ENCODE measurements at regions not wholly inside any gene's neighbourhood (a gene's known extent, or its start where the extent isn't known, plus 50 kb on each side); places are given as distances from the start of the nearest gene placed in this dataset.

DNA sequence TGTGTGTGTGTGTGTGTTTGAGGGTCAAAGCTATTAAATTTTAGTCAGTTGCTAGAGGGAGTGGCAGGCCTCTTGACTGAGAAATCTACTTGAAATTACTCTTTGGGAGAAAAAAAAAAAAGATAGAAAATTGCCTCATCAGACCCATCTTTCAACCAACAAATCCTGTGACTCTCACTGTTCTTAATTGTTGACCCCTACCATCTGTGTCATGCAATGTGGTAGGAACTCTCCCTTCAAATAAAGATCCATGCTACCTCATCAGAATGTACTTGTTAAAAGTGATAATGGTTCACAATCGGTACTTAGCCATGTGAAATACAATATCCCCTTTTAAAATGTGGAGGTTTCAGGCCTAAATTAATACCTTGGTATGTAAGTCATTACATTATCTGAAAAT lies 670.8 kb upstream of the FANCL start:
- DNase-seq (ENCODE audit: low read depth in 6 of 9, low spot score in 9 of 9), result no peak
- Histone ChIP-seq H3K27ac (ENCODE audit: low read depth in 1 of 2, low read length in 1 of 2) (no peak overlapping the region), H3K4me1 (ENCODE audit: control insufficient read depth in 2 of 2, insufficient read depth in 2 of 2, low read length in 2 of 2) (no peaks in the 10 kb centered on the region), H3K36me3 (ENCODE audit: control insufficient read depth in 2 of 2, insufficient read depth in 2 of 2, low read length in 1 of 2) (no peaks in the 10 kb centered on the region), H3K4me3 (ENCODE audit: low read length in 2 of 2) (no peak overlapping the region), H3K9me3 (ENCODE audit: control insufficient read depth in 2 of 2, insufficient read depth in 1 of 2, low read length in 1 of 2) (no peaks in the 10 kb centered on the region), H3K27me3 (ENCODE audit: control insufficient read depth in 2 of 2, insufficient read depth in 1 of 2, low read length in 1 of 2) (no peaks in the 10 kb centered on the region)
- WGBS, result 97% methylated on average over 1 of the region's 1 CpG

DNA sequence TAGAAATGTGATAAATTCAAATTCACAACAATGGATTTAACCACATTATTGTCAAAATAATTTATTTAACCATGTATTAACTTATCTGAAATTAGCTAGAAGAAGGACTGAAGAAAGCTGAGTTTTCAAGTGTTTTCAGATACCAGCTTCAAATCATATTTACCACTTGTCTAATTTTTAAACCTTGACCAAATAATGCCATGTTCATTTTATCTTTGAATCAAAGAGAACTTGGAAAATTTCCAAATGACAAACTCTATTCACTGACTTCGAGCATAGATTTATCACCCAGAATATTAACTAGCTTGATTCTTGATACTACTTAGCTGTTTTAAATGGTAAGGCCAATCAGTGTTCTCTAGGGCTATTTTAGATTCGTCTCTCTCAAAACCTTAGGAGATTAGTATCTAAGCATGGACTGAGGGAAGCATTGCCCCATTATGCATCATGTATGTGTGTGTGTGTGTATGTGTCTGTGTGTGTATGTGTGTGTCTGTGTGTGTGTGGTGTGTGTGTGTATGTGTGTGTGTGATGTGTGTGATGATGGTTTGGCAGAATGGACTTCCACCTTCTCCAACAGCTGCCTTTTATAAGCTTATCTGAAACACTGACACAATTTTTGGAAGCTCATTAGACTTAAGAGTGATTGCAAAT lies 667.5 kb upstream of the FANCL start:
- Histone ChIP-seq H3K4me1 (ENCODE audit: control insufficient read depth in 2 of 2, insufficient read depth in 2 of 2, low read length in 2 of 2) (no peaks in the 10 kb centered on the region), H3K27me3 (ENCODE audit: control insufficient read depth in 2 of 2, insufficient read depth in 1 of 2, low read length in 1 of 2) (no peaks in the 10 kb centered on the region), H3K9me3 (ENCODE audit: control insufficient read depth in 2 of 2, insufficient read depth in 1 of 2, low read length in 1 of 2) (no peaks in the 10 kb centered on the region), H3K36me3 (ENCODE audit: control insufficient read depth in 2 of 2, insufficient read depth in 2 of 2, low read length in 1 of 2) (no peaks in the 10 kb centered on the region), H3K27ac (ENCODE audit: low read depth in 1 of 2, low read length in 1 of 2) (no peak overlapping the region), H3K4me3 (ENCODE audit: low read length in 2 of 2) (no peak overlapping the region)
- WGBS, result 92% methylated on average over 2 of the region's 2 CpGs
- DNase-seq (ENCODE audit: low read depth in 6 of 9, low spot score in 9 of 9), result no peak

DNA sequence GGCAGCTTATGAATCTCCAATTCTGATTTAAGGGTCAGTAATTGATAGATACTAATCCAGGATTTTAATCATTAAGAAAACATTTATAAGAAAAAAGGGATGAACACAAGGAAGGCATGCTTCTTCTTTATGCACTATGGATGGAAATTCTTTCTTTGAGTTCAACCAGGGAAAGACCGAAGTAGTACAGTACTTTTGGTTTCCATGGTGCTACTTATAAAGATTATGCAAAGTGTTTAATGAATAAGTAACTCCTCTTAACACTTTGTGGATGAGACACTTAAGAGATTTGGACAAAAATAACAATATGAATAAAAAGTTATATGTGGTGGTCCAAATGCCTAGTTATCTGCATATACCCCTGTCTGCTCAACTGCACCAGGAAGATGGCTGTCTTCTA lies 666.5 kb upstream of the FANCL start:
- no peaks in the 10 kb centered on the region for H3K27me3 ChIP-seq (ENCODE audit: control insufficient read depth in 2 of 2, insufficient read depth in 1 of 2, low read length in 1 of 2)
- 100% methylated on average over 1 of the region's 1 CpG for WGBS
- no peak overlapping the region for H3K4me3 ChIP-seq (ENCODE audit: low read length in 2 of 2)
- DNase-seq (ENCODE audit: low read depth in 6 of 9, low spot score in 9 of 9), result no peak
- H3K9me3 ChIP-seq (ENCODE audit: control insufficient read depth in 2 of 2, insufficient read depth in 1 of 2, low read length in 1 of 2), result no peaks in the 10 kb centered on the region
- H3K4me1 ChIP-seq (ENCODE audit: control insufficient read depth in 2 of 2, insufficient read depth in 2 of 2, low read length in 2 of 2), result no peaks in the 10 kb centered on the region
- no peak overlapping the region for H3K27ac ChIP-seq (ENCODE audit: low read depth in 1 of 2, low read length in 1 of 2)
- H3K36me3 ChIP-seq (ENCODE audit: control insufficient read depth in 2 of 2, insufficient read depth in 2 of 2, low read length in 1 of 2), result no peaks in the 10 kb centered on the region

DNA sequence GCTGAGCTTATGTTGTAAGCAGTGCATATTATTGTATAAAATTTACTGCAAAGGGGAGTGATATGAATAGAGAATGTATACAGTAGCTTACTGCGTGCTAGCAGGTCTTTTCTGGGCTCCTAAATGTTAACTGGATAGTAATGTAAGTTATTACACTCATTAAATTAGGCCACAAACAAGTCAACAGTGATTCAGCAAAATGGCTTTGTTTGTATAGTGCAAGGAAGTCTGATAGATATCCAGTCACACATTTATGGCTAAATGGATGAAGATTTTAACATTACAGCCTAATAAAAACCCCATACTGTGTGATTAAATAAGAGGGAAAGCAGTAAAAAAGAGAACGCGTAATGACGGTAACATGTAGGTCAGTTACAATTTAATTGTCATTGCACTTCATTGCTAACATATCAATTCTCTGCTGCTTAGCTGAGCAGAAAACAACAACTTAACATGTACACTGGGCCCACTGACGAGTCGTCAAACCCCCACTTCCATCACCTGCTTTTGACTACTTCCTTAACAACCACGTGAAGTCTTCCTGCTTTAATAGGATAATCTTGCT lies 665.0 kb upstream of the FANCL start:
- Histone ChIP-seq H3K36me3 (ENCODE audit: control insufficient read depth in 2 of 2, insufficient read depth in 2 of 2, low read length in 1 of 2) (no peaks in the 10 kb centered on the region), H3K27me3 (ENCODE audit: control insufficient read depth in 2 of 2, insufficient read depth in 1 of 2, low read length in 1 of 2) (no peaks in the 10 kb centered on the region), H3K9me3 (ENCODE audit: control insufficient read depth in 2 of 2, insufficient read depth in 1 of 2, low read length in 1 of 2) (no peaks in the 10 kb centered on the region), H3K4me3 (ENCODE audit: low read length in 2 of 2) (no peak overlapping the region), H3K27ac (ENCODE audit: low read depth in 1 of 2, low read length in 1 of 2) (no peak overlapping the region), H3K4me1 (ENCODE audit: control insufficient read depth in 2 of 2, insufficient read depth in 2 of 2, low read length in 2 of 2) (no peaks in the 10 kb centered on the region)
- WGBS, result 84% methylated on average over 7 of the region's 7 CpGs
- no peak for DNase-seq (ENCODE audit: low read depth in 6 of 9, low spot score in 9 of 9)

DNA sequence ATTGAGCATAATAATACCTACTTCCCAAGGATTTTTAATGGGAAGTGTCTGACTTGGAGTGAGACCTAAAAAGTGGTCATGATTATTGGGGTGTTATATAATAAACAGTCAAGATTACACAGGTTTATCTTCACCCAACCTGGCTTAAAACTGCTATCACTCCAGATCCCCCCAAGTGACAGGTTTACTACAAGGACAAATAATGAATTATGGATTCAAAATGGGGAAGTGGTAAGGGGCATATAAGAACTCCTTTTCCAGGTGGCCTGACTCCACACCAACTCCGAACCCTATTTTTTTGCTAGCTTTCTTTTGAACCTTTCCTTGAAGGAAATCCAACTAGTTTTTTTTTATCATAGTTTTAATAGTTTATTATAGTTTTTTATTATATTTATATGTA lies 663.0 kb upstream of the FANCL start:
- H3K4me3 ChIP-seq (ENCODE audit: low read length in 2 of 2), result no peak overlapping the region
- no peaks in the 10 kb centered on the region for H3K36me3 ChIP-seq (ENCODE audit: control insufficient read depth in 2 of 2, insufficient read depth in 2 of 2, low read length in 1 of 2)
- no peaks in the 10 kb centered on the region for H3K4me1 ChIP-seq (ENCODE audit: control insufficient read depth in 2 of 2, insufficient read depth in 2 of 2, low read length in 2 of 2)
- no peak overlapping the region for H3K27ac ChIP-seq (ENCODE audit: low read depth in 1 of 2, low read length in 1 of 2)
- H3K27me3 ChIP-seq (ENCODE audit: control insufficient read depth in 2 of 2, insufficient read depth in 1 of 2, low read length in 1 of 2), result no peaks in the 10 kb centered on the region
- WGBS, result 90% methylated on average over 1 of the region's 1 CpG
- DNase-seq (ENCODE audit: low read depth in 6 of 9, low spot score in 9 of 9), result no peak
- H3K9me3 ChIP-seq (ENCODE audit: control insufficient read depth in 2 of 2, insufficient read depth in 1 of 2, low read length in 1 of 2), result no peaks in the 10 kb centered on the region

DNA sequence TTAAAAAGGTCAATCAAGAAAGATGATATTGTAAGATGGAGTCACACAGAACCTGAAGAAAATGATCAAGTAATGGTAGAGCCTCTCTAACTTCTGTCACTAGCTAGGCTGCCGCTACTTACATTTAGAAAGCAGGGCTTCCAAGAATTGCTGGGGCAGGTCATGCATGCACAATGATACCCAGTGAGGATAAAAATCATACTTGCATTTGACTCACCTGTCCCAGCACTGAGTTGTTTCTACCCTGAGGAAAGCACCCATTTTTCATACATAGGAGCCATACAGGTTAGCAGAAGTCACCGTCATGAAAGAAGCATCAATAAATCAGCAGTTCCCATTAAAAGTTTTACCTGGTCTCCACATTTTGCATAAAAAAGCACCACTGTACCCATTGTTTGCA lies 662.3 kb upstream of the FANCL start:
- H3K4me1 ChIP-seq (ENCODE audit: control insufficient read depth in 2 of 2, insufficient read depth in 2 of 2, low read length in 2 of 2), result no peaks in the 10 kb centered on the region
- DNase-seq (ENCODE audit: low read depth in 6 of 9, low spot score in 9 of 9), result no peak
- no peak overlapping the region for H3K4me3 ChIP-seq (ENCODE audit: low read length in 2 of 2)
- no peaks in the 10 kb centered on the region for H3K36me3 ChIP-seq (ENCODE audit: control insufficient read depth in 2 of 2, insufficient read depth in 2 of 2, low read length in 1 of 2)
- no peaks in the 10 kb centered on the region for H3K9me3 ChIP-seq (ENCODE audit: control insufficient read depth in 2 of 2, insufficient read depth in 1 of 2, low read length in 1 of 2)
- H3K27ac ChIP-seq (ENCODE audit: low read depth in 1 of 2, low read length in 1 of 2), result no peak overlapping the region
- WGBS, result 96% methylated on average over 2 of the region's 2 CpGs
- no peaks in the 10 kb centered on the region for H3K27me3 ChIP-seq (ENCODE audit: control insufficient read depth in 2 of 2, insufficient read depth in 1 of 2, low read length in 1 of 2)

DNA sequence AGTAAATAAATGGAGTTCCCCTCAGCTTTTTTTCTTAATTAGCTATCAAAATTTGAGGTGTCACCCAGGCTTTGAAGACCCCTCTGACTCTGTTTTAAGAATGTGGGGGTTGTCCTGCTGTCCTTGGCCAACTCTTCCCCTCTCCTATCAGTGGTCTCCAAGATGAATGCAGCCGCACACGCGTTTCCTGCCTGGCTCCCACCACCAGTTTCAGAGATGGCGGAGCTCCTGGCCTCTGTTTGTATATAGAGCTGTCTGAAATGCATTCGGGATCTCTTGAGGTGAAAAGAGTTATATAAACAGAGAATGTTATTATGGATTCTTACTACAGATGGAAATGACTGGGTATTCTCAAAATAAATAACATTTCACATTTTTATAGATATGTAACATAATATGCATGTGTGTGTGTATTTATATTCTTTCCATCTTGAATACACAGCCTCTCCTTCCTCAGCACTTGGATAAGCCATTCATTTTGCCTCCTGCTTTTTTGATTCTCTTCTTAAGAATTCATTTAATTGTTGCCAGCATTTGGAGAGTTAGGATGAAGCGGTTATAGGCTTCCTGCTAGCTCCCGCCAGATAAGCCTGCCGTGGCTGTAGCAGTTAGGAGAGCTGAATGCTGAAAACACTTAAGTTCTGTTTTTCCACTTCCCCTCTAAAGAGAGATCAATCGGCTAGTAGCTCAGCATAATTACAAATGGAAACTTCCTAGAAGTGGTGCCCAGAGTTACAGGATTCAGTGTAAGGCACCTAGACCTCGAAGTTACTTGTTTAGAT lies 659.3 kb upstream of the FANCL start:
- 37% methylated on average over 10 of the region's 10 CpGs for WGBS
- no peak overlapping the region for H3K27ac ChIP-seq (ENCODE audit: low read depth in 1 of 2, low read length in 1 of 2)
- H3K27me3 ChIP-seq (ENCODE audit: control insufficient read depth in 2 of 2, insufficient read depth in 1 of 2, low read length in 1 of 2), result no peaks in the 10 kb centered on the region
- no peaks in the 10 kb centered on the region for H3K36me3 ChIP-seq (ENCODE audit: control insufficient read depth in 2 of 2, insufficient read depth in 2 of 2, low read length in 1 of 2)
- H3K9me3 ChIP-seq (ENCODE audit: control insufficient read depth in 2 of 2, insufficient read depth in 1 of 2, low read length in 1 of 2), result no peaks in the 10 kb centered on the region
- H3K4me1 ChIP-seq (ENCODE audit: control insufficient read depth in 2 of 2, insufficient read depth in 2 of 2, low read length in 2 of 2), result no peaks in the 10 kb centered on the region
- H3K4me3 ChIP-seq (ENCODE audit: low read length in 2 of 2), result no peak overlapping the region
- no peak for DNase-seq (ENCODE audit: low read depth in 6 of 9, low spot score in 9 of 9)

DNA sequence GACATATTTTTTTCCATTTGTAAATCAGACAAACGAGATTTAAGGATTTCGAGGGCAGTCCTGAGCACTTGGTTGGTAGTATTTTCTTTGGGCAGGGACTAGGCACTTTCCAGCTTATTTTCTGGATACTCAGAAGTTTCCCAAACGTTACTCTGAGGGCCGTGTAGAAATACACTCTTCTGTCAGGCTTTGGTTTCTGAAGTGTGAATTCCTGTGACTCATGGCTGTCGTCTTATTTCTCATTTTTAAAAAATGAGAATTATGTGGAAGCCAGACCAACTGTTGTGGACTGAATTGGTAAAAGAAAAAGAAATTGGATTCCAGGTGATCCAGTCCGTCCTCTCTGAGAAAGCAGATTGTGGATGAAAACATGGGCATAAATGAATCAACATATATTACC lies 658.6 kb upstream of the FANCL start:
- WGBS, result 91% methylated on average over 6 of the region's 6 CpGs
- no peak overlapping the region for H3K4me3 ChIP-seq (ENCODE audit: low read length in 2 of 2)
- no peaks in the 10 kb centered on the region for H3K9me3 ChIP-seq (ENCODE audit: control insufficient read depth in 2 of 2, insufficient read depth in 1 of 2, low read length in 1 of 2)
- no peaks in the 10 kb centered on the region for H3K27me3 ChIP-seq (ENCODE audit: control insufficient read depth in 2 of 2, insufficient read depth in 1 of 2, low read length in 1 of 2)
- DNase-seq (ENCODE audit: low read depth in 6 of 9, low spot score in 9 of 9), result no peak
- H3K27ac ChIP-seq (ENCODE audit: low read depth in 1 of 2, low read length in 1 of 2), result no peak overlapping the region
- H3K36me3 ChIP-seq (ENCODE audit: control insufficient read depth in 2 of 2, insufficient read depth in 2 of 2, low read length in 1 of 2), result no peaks in the 10 kb centered on the region
- H3K4me1 ChIP-seq (ENCODE audit: control insufficient read depth in 2 of 2, insufficient read depth in 2 of 2, low read length in 2 of 2), result no peaks in the 10 kb centered on the region

DNA sequence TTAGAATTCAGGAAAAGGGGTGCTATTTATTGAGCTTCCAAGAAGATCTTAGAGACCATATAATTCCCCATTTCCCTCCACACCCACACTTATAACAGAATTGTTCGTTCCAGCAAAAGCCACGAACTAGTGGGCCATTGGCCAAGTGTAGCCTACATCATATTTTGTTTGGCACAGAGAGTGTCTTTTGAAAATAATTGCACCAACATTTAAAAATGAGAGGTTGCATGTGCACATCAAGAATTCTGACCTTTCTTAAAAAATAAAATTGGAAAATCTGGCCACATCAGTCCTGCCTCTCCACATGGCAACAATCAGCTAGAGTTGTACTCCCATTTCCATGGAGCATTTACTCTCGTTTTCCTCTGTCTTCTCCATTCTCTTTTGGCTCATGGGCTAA lies 655.5 kb upstream of the FANCL start:
- H3K9me3 ChIP-seq (ENCODE audit: control insufficient read depth in 2 of 2, insufficient read depth in 1 of 2, low read length in 1 of 2), result no peaks in the 10 kb centered on the region
- no peak for DNase-seq (ENCODE audit: low read depth in 6 of 9, low spot score in 9 of 9)
- no peaks in the 10 kb centered on the region for H3K4me1 ChIP-seq (ENCODE audit: control insufficient read depth in 2 of 2, insufficient read depth in 2 of 2, low read length in 2 of 2)
- 71% methylated on average over 3 of the region's 3 CpGs for WGBS
- no peak overlapping the region for H3K27ac ChIP-seq (ENCODE audit: low read depth in 1 of 2, low read length in 1 of 2)
- H3K4me3 ChIP-seq (ENCODE audit: low read length in 2 of 2), result no peak overlapping the region
- no peaks in the 10 kb centered on the region for H3K36me3 ChIP-seq (ENCODE audit: control insufficient read depth in 2 of 2, insufficient read depth in 2 of 2, low read length in 1 of 2)
- no peaks in the 10 kb centered on the region for H3K27me3 ChIP-seq (ENCODE audit: control insufficient read depth in 2 of 2, insufficient read depth in 1 of 2, low read length in 1 of 2)
